ENCODE measurements at regions not wholly inside any gene's neighbourhood (a gene's known extent, or its start where the extent isn't known, plus 50 kb on each side); places are given as distances from the start of the nearest gene placed in this dataset.

DNA sequence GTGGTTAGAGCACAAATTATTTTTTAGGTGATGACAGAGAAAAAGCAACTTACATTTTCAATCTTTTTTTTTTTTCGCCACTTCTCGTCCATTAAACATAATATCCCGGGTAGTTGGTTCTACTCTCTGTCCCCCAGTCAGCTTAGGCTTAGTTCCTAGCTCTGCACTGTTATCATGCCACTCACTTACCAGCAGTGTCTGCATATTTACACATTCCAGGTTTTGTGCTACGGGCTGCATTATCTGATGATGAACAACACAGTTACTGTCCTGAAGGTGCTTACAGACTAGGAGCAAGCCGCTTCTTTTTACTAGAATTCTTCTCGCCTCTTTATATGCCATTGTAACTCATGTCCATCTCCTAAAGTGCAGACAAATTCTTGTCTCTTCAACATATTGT is 121.8 kb upstream of the NPVF start:
- Histone ChIP-seq H3K27ac (ENCODE audit: low read depth, low read length, poor library complexity, severe bottlenecking) (no peak overlapping the region), H3K27me3 (replicated peaks; ENCODE audit: insufficient read depth, low read depth, low read length, poor library complexity) (peaks cover 14% of the 10 kb centered on the region), H3K36me3 (ENCODE audit: insufficient read depth, low read length, poor library complexity, severe bottlenecking) (no peaks in the 10 kb centered on the region), H3K4me3 (ENCODE audit: low read depth, low read length, poor library complexity, severe bottlenecking) (no peak overlapping the region), H3K9me3 (ENCODE audit: low read depth, low read length, poor library complexity, severe bottlenecking) (no peaks in the 10 kb centered on the region), H3K4me1 (ENCODE audit: insufficient read depth, low read length, poor library complexity, severe bottlenecking) (no peaks in the 10 kb centered on the region)
- DNase-seq (ENCODE audit: low spot score) = no peak
- intact Hi-C loops (cut with micrococcal nuclease; ENCODE audit: unreplicated experiment) = no loop called here
- ChIA-PET CTCF (no interaction called here), POLR2A (ENCODE audit: low non-redundant PET) (no interaction called here)
- BruUV-seq (replicated peaks) = no TSS peak
- TF ChIP-seq EZH2 (IDR thresholded peaks at IDR 0.05; ENCODE audit: borderline replicate concordance, low read depth, low read length, poor library complexity, severe bottlenecking) = no peak
- TF ChIP-seq, protein P1, sequence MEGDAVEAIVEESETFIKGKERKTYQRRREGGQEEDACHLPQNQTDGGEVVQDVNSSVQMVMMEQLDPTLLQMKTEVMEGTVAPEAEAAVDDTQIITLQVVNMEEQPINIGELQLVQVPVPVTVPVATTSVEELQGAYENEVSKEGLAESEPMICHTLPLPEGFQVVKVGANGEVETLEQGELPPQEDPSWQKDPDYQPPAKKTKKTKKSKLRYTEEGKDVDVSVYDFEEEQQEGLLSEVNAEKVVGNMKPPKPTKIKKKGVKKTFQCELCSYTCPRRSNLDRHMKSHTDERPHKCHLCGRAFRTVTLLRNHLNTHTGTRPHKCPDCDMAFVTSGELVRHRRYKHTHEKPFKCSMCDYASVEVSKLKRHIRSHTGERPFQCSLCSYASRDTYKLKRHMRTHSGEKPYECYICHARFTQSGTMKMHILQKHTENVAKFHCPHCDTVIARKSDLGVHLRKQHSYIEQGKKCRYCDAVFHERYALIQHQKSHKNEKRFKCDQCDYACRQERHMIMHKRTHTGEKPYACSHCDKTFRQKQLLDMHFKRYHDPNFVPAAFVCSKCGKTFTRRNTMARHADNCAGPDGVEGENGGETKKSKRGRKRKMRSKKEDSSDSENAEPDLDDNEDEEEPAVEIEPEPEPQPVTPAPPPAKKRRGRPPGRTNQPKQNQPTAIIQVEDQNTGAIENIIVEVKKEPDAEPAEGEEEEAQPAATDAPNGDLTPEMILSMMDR (conservative IDR thresholded peaks at IDR 0.05; ENCODE audit: low read depth, low read length) = no peak

DNA sequence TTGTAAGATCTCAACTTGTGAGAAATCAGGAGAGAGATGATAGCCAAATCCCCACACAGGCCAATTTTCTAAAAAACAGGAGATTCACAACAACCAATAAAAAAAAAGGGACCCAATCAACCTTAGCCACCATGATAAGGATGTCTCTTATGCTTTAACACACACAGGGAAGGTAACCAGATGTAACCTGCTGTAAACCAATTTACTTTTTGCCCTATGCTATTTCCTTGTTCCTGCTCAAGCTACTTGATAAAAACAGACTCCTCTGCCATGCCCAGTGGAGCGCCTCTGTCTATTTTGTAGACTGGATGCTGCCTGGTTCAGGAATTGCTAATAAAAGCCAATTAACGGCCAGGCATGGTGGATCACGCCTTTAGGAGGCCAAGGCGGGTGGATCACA is 123.5 kb upstream of the NPVF start:
- no peak overlapping the region for H3K27ac ChIP-seq (ENCODE audit: low read depth, low read length, poor library complexity, severe bottlenecking)
- no peaks in the 10 kb centered on the region for H3K9me3 ChIP-seq (ENCODE audit: low read depth, low read length, poor library complexity, severe bottlenecking)
- intact Hi-C loops (cut with micrococcal nuclease; ENCODE audit: unreplicated experiment) = no loop called here
- no peaks in the 10 kb centered on the region for H3K36me3 ChIP-seq (ENCODE audit: insufficient read depth, low read length, poor library complexity, severe bottlenecking)
- no peak for TF ChIP-seq EZH2 (IDR thresholded peaks at IDR 0.05; ENCODE audit: borderline replicate concordance, low read depth, low read length, poor library complexity, severe bottlenecking)
- TF ChIP-seq, protein P1 (conservative IDR thresholded peaks at IDR 0.05; ENCODE audit: low read depth, low read length) = no peak
- peaks cover 12% of the 10 kb centered on the region for H3K27me3 ChIP-seq (replicated peaks; ENCODE audit: insufficient read depth, low read depth, low read length, poor library complexity)
- no peaks in the 10 kb centered on the region for H3K4me1 ChIP-seq (ENCODE audit: insufficient read depth, low read length, poor library complexity, severe bottlenecking)
- no peak overlapping the region for H3K4me3 ChIP-seq (ENCODE audit: low read depth, low read length, poor library complexity, severe bottlenecking)
- CTCF ChIA-PET = no interaction called here
- BruUV-seq (replicated peaks) = no TSS peak
- POLR2A ChIA-PET (ENCODE audit: low non-redundant PET) = no interaction called here
- DNase-seq (ENCODE audit: low spot score) = no peak

DNA sequence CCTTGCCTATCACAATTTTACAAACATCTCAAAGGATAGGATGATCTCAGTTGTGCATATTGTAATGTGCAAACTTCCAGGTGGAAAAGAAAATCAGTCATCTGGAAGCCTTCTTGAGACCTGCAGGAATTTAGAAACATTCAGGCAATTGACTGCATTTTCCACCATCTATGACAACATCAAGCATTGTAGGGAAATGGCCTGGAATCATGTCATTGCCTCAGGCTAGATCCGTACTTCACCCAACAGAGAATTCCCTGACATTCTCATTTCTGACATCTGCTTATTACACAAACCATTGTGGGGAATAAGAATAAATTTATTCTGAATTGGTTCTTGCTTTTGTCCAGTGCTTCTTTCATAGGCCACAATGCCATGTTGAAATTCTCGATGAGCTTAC is 124.9 kb upstream of the NPVF start:
- DNase-seq (ENCODE audit: low spot score) = no peak
- no peak for TF ChIP-seq EZH2 (IDR thresholded peaks at IDR 0.05; ENCODE audit: borderline replicate concordance, low read depth, low read length, poor library complexity, severe bottlenecking)
- TF ChIP-seq, protein P1 (conservative IDR thresholded peaks at IDR 0.05; ENCODE audit: low read depth, low read length) = no peak
- Histone ChIP-seq H3K36me3 (ENCODE audit: insufficient read depth, low read length, poor library complexity, severe bottlenecking) (no peaks in the 10 kb centered on the region), H3K27ac (ENCODE audit: low read depth, low read length, poor library complexity, severe bottlenecking) (no peak overlapping the region), H3K9me3 (ENCODE audit: low read depth, low read length, poor library complexity, severe bottlenecking) (no peaks in the 10 kb centered on the region), H3K27me3 (replicated peaks; ENCODE audit: insufficient read depth, low read depth, low read length, poor library complexity) (peaks cover 23% of the 10 kb centered on the region), H3K4me3 (ENCODE audit: low read depth, low read length, poor library complexity, severe bottlenecking) (no peak overlapping the region), H3K4me1 (ENCODE audit: insufficient read depth, low read length, poor library complexity, severe bottlenecking) (no peaks in the 10 kb centered on the region)
- BruUV-seq (replicated peaks) = no TSS peak
- POLR2A ChIA-PET (ENCODE audit: low non-redundant PET) = no interaction called here
- intact Hi-C loops (cut with micrococcal nuclease; ENCODE audit: unreplicated experiment) = no loop called here
- CTCF ChIA-PET = no interaction called here
